Lower leg skin (tissue), 4 donors: ENCODE measurements at regions not wholly inside any gene's neighbourhood (a gene's known extent, or its start where the extent isn't known, plus 50 kb on each side); places are given as distances from the start of the nearest gene placed in this dataset.

Source experiments
- DNase-seq, 2 donors: peaks; one replicate each; pipeline ENCODE4 v3.0.0-alpha.2; 2019; ENCODE audit warnings: low spot score in 2 of 2
- H3K4me3 ChIP-seq: fragments of 200-600 bp; sonication (generic); 2 replicates; pipeline ENCODE4 v1.5.1; 2017; ENCODE audit warnings: mild to moderate bottlenecking, low read depth; ENCODE audit not compliant: poor library complexity, severe bottlenecking
- CTCF ChIP-seq, 3 donors: fragments of 450-650 bp; IDR thresholded peaks; one replicate each; pipeline ENCODE4 v1.5.1; 2016; ENCODE audit warnings: antibody characterized with exemption in 3 of 3, mild to moderate bottlenecking in 3 of 3, moderate library complexity in 2 of 3
- POLR2A ChIP-seq, 2 donors: fragments of 450-650 bp; IDR thresholded peaks; one replicate each; pipeline ENCODE4 v1.6.1; 2016 to 2017; ENCODE audit warnings: antibody characterized with exemption in 2 of 2, mild to moderate bottlenecking in 1 of 2, moderate library complexity in 1 of 2
- WGBS, 2 donors: methylation state at CpG; one replicate each; pipeline ENCODE4 v1.1.5; 2018; 5-methylcytosine and 5-hydroxymethylcytosine counted together
- intact Hi-C: fragments of 100-400 bp; cut with DNase I; formaldehyde crosslinking; loops from one replicate; pipeline ENCODE4 v1.15.0; 2023; ENCODE audit warnings: low total_unique reads

- TF ChIP-seq CTCF (IDR thresholded peaks at IDR 0.05), result no peak
- no peak for TF ChIP-seq POLR2A (IDR thresholded peaks at IDR 0.05)
- 42 to 65% methylated on average over 2 of the region's 2 CpGs for WGBS, 2 donors
- intact Hi-C loops, result no loop called here
- no peak for DNase-seq
- no peak overlapping the region for H3K4me3 ChIP-seq
Measured at GRCh38 chr16:77067900-77068299, 123.1 kb upstream of the MON1B start.

- 79 to 82% methylated on average over 1 of the region's 1 CpG for WGBS, 2 donors
- no peak overlapping the region for H3K4me3 ChIP-seq
- TF ChIP-seq POLR2A (IDR thresholded peaks at IDR 0.05) (no peak), CTCF (IDR thresholded peaks at IDR 0.05) (no peak)
- DNase-seq, result no peak
- intact Hi-C loops, result no loop called here
Measured at GRCh38 chr16:77068402-77068801, 122.6 kb upstream of the MON1B start.

- WGBS, 2 donors, result 63 to 68% methylated on average over 2 of the region's 2 CpGs
- H3K4me3 ChIP-seq, result no peak overlapping the region
- TF ChIP-seq CTCF (IDR thresholded peaks at IDR 0.05) (no peak), POLR2A (IDR thresholded peaks at IDR 0.05) (no peak)
- intact Hi-C loops, result no loop called here
- no peak for DNase-seq
Measured at GRCh38 chr16:77069929-77070328, 121.1 kb upstream of the MON1B start.

- no peak for DNase-seq
- intact Hi-C loops, result no loop called here
- H3K4me3 ChIP-seq, result no peak overlapping the region
- TF ChIP-seq POLR2A (IDR thresholded peaks at IDR 0.05) (no peak), CTCF (IDR thresholded peaks at IDR 0.05) (no peak)
- 93% methylated on average over 6 of the region's 6 CpGs for WGBS, 2 donors
Measured at GRCh38 chr16:77070683-77071082, 120.3 kb upstream of the MON1B start.

GRCh38 chr16:77076839-77077238 lies 114.2 kb upstream of the MON1B start:
- no peak overlapping the region for H3K4me3 ChIP-seq
- TF ChIP-seq POLR2A (IDR thresholded peaks at IDR 0.05), result no peak
- TF ChIP-seq CTCF (IDR thresholded peaks at IDR 0.05), result no peak
- 73 to 79% methylated on average over 5 of the region's 5 CpGs for WGBS, 2 donors
- intact Hi-C loops, result no loop called here
- DNase-seq, result no peak

- no peak for TF ChIP-seq POLR2A (IDR thresholded peaks at IDR 0.05)
- TF ChIP-seq CTCF (IDR thresholded peaks at IDR 0.05), result no peak
- no peak overlapping the region for H3K4me3 ChIP-seq
- intact Hi-C loops, result no loop called here
- no peak for DNase-seq
- 55 to 58% methylated on average over 8 of the region's 8 CpGs for WGBS, 2 donors
Measured at GRCh38 chr16:77077256-77077922, 113.6 kb upstream of the MON1B start.
